ENCODE measurements at regions not wholly inside any gene's neighbourhood (a gene's known extent, or its start where the extent isn't known, plus 50 kb on each side); places are given as distances from the start of the nearest gene placed in this dataset.

DNA sequence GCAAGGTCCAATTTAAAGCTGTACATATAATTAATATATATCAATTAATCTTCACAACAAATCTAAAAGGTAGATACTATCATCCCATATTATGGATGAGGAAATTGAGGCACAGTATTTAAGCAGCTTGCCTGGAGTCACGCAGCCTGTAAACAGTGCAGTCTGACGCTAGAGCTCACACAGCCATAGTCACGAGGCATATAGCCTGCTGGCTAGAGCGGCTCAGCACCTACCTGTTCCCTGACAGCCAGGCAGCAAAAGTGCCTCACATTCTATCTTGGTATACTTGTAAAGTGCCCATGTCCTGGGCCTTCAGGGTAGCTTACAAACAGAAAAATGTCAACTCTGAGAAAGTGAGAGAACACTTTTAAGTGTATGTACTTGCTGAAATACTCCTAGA lies 222.6 kb upstream of the NEIL3 start:
- TF ChIP-seq GATA2 (IDR thresholded peaks at IDR 0.05; ENCODE audit: low read depth, low read length) = no peak
- TF ChIP-seq GATA3 (IDR thresholded peaks at IDR 0.05; ENCODE audit: low read depth, low read length) = no peak
